ENCODE measurements at regions not wholly inside any gene's neighbourhood (a gene's known extent, or its start where the extent isn't known, plus 50 kb on each side); places are given as distances from the start of the nearest gene placed in this dataset.

DNA sequence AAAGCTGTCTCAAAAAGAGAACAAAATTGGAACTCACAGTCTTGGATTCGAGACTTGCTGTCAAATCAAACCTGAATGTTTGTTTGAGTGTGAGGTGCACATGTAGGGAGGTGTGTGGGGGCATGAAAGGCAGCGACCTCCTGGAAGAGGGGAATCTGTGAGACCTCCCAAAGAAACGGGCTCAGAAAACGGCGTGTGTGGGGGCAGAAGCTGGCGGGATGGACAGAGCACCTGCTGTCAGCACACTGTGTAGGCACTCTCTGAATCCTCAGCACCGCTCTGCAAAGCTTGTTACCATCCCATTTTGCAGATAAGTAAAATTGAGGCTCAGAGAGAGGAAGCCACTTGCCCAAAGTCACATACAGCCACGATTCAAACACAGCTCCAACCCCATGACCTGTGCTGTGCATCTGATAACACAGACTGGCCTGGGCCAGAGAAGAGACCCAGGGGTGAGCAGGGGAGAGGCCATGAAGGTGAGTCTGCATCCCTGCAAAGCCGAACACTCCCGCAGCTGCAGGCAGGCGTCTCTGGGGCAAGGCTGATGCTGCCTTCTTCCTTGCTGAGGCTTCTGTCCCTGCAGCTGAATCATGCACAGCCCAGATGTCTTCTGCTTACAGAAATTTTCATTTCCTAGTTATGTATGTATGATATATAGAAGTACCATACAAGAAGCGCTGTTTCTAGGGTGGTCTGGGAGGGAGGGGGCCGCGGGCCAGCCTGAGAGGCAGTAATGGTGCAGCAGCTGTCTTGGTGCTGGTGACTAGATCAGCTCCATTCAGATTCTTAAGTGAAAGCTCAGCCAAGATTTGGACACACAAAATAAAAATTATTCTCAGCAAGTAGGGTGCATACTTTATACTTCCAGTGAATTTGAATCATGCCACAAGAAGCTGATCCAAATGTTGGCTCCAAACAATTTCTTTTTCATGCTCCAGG, 67.3 kb upstream of the SHISAL1 start:
- Histone ChIP-seq H3K27me3 (ENCODE audit: insufficient read depth, low read depth, low read length) (no peaks in the 10 kb centered on the region), H2AFZ (ENCODE audit: low read depth, low read length) (no peak overlapping the region), H3K9me3 (ENCODE audit: low read length) (peaks cover 3% of the 10 kb centered on the region), H3K27ac (ENCODE audit: low read length) (no peak overlapping the region), H3K9me2 (ENCODE audit: insufficient read depth, low read length) (no peaks in the 10 kb centered on the region), H3K36me3 (ENCODE audit: insufficient read depth, low read length) (no peaks in the 10 kb centered on the region), H3K79me2 (replicated peaks; ENCODE audit: insufficient read depth, low read length) (no peaks in the 10 kb centered on the region), H3K9ac (ENCODE audit: low read length) (no peak overlapping the region), H3K4me3 (ENCODE audit: low read length) (no peak overlapping the region), H4K20me1 (ENCODE audit: insufficient read depth) (no peaks in the 10 kb centered on the region), H3F3A (ENCODE audit: insufficient read depth, low read length, poor library complexity, severe bottlenecking) (no peaks in the 10 kb centered on the region), H3K4me2 (ENCODE audit: low read length) (no peak overlapping the region)
- no peak for TF ChIP-seq REST (IDR thresholded peaks at IDR 0.05; ENCODE audit: borderline replicate concordance)
- no peak for TF ChIP-seq RAD21 (conservative IDR thresholded peaks at IDR 0.05)
- no peak for TF ChIP-seq MXI1 (conservative IDR thresholded peaks at IDR 0.05; ENCODE audit: poor library complexity, severe bottlenecking)
- no peak for TF ChIP-seq CTCF (IDR thresholded peaks at IDR 0.05; ENCODE audit: poor library complexity, severe bottlenecking)
- TF ChIP-seq POLR2AphosphoS5 (IDR thresholded peaks at IDR 0.05): no peak
- no peak for TF ChIP-seq EZH2 (IDR thresholded peaks at IDR 0.05; ENCODE audit: borderline replicate concordance, insufficient read depth, low read length, poor library complexity, severe bottlenecking)
- no peak for TF ChIP-seq TAF1 (IDR thresholded peaks at IDR 0.05; ENCODE audit: low read depth)
- no peak for TF ChIP-seq SMC3 (conservative IDR thresholded peaks at IDR 0.05; ENCODE audit: poor library complexity)
- TF ChIP-seq EP300 (conservative IDR thresholded peaks at IDR 0.05; ENCODE audit: poor library complexity, severe bottlenecking): no peak

- no peaks in the 10 kb centered on the region for H3K36me3 ChIP-seq (ENCODE audit: insufficient read depth, low read length)
- H2AFZ ChIP-seq (ENCODE audit: low read depth, low read length): no peak overlapping the region
- H3K79me2 ChIP-seq (replicated peaks; ENCODE audit: insufficient read depth, low read length): no peaks in the 10 kb centered on the region
- no peaks in the 10 kb centered on the region for H3F3A ChIP-seq (ENCODE audit: insufficient read depth, low read length, poor library complexity, severe bottlenecking)
- H3K27me3 ChIP-seq (ENCODE audit: insufficient read depth, low read depth, low read length): no peaks in the 10 kb centered on the region
- no peak overlapping the region for H3K4me2 ChIP-seq (ENCODE audit: low read length)
- H4K20me1 ChIP-seq (ENCODE audit: insufficient read depth): no peaks in the 10 kb centered on the region
- H3K27ac ChIP-seq (ENCODE audit: low read length): no peak overlapping the region
- peaks cover 5% of the 10 kb centered on the region for H3K9me3 ChIP-seq (ENCODE audit: low read length)
- TF ChIP-seq EZH2 (IDR thresholded peaks at IDR 0.05; ENCODE audit: borderline replicate concordance, insufficient read depth, low read length, poor library complexity, severe bottlenecking) (no peak), CTCF (IDR thresholded peaks at IDR 0.05; ENCODE audit: poor library complexity, severe bottlenecking) (no peak), RAD21 (conservative IDR thresholded peaks at IDR 0.05) (no peak), EP300 (conservative IDR thresholded peaks at IDR 0.05; ENCODE audit: poor library complexity, severe bottlenecking) (no peak), REST (IDR thresholded peaks at IDR 0.05; ENCODE audit: borderline replicate concordance) (no peak), MXI1 (conservative IDR thresholded peaks at IDR 0.05; ENCODE audit: poor library complexity, severe bottlenecking) (no peak)
- no peak overlapping the region for H3K4me3 ChIP-seq (ENCODE audit: low read length)
- H3K9ac ChIP-seq (ENCODE audit: low read length): no peak overlapping the region
- no peaks in the 10 kb centered on the region for H3K9me2 ChIP-seq (ENCODE audit: insufficient read depth, low read length)
Measured at GRCh38 chr22:44378380-44378779, 65.6 kb upstream of the SHISAL1 start.
